ENCODE measurements at regions not wholly inside any gene's neighbourhood (a gene's known extent, or its start where the extent isn't known, plus 50 kb on each side); places are given as distances from the start of the nearest gene placed in this dataset.

DNA sequence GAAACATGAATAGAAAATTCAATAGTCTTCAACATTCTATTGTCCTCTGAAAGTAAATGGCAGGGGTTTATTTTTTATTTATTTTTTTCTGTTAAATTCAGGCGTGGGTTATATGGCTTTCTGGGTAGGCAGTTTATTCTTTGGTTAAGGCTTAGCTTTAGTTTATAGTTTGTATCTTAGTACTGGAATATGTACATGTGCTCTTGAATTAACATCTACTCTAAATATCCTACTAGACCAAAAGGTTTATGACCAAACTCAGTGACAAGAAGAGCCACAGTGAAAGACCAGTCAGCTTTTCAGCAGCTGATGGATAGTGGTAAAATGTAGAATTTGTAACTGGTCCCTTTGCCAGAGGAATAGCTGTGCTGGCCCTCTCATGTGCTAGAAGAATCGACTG is 62.0 kb upstream of the DAB2 start:
- DNase-seq = no peak

DNA sequence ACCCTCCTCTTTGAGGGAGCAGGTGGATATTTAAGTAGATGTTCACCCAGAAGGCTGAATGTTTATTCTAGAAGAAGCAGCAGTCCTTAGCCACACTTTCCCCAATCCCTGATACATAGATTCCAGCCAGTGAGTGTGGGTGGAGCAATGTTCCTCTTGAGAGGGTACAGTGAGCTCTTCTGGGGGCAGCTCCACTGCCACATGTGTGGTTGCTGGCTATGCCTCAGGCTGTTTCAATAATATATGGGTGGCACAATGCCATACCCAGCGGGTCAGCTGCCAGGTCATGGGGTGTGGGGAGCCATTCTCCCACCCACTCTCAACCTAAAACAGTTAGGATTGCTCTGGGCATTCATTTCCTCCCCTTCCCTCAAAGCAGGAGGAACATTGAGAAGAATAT is 61.6 kb upstream of the DAB2 start:
- DNase-seq = no peak

DNA sequence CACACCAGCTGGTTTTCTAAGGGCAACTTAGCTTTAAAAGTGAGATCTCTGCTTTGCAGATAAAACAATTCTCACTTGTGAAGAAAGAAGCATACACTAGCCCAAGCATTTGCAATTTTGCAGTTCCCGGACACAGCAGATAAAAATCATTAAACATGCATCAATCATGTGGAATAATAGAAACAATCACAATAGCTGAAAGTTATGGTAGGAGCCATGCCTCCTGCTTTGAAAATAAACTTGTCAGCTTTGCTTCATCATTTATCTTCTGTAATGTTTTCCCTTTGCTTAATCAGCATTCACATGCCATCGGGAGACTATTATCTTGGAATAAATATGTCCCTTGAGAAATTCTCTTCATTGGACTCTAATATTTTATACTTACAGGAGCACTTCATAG is 60.3 kb upstream of the DAB2 start:
- no peak for DNase-seq

DNA sequence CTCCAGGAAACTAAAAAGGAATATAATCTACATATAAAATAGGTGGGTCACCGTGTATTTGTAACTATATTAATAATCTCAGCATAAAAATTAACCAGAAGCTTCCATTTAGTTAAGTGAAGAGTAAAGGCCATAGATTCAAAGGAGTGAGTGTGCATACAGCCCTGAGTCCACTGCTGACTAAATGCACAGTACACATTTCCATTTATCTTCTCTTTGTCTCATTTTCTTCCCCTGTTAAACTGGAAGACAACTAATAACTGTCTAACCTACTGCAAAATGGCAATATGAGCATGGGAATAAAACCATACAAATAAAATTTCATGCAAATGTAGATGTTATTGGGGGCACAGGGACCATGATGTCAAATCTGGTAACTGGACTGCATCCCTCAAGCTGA is 59.9 kb upstream of the DAB2 start:
- no peak for DNase-seq

DNA sequence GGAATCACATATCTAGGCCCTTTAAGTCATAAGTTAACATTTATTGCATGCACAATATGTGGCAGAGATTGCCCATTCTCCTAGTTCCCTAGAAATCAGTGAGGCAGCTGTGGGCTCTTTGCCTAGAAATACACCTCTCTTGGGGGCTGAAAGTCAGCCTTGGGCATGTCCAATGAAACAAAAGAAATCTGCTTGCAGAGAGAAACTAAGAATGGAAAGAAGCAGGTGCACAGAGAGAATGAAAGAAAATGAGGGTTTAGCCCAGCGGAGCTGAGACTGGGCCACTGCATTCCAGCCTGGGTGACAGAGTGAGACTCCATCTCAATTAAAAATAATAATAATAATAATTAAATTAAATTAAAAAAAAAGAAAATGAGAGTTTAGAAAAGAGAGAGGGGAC is 57.3 kb upstream of the DAB2 start:
- no peak for DNase-seq

DNA sequence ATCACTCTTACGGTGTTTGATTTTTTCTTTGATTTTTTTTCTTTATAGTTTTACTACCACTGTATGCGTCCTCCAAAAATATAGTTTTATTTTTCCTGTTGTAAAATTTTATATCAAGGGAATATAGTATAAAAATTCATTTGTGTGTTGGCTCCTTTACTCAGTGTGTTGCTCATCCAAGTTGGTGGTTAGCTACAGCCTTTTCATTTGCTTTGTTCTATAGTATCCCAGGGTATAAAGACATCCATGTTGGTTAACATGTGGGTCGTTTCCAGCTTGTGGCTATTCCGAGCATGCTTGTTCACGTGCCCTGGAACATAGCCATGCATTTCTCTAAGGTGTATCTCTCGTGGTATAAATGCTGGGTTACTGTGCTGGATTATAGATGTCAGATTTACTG is 54.8 kb upstream of the DAB2 start:
- no peak for DNase-seq

DNA sequence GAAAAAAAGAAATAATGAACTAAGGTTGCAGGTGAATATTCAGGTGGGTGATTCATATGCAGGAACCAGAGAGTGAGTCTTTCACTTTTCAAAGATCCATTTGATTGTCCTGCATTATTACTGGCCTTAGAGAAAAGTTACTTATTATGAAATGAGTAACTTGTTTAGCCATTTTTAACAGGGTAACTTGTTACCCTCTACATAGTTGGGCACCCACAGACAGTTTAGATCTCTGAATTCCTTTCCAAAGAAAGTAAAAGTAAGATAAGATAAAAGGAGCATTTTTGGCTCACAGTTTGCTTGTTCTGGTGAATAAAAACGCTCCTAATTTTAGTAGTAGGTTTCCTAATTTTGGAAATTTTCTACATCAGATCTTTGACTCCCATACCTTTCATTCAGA is 54.1 kb upstream of the DAB2 start:
- no peak for DNase-seq

DNA sequence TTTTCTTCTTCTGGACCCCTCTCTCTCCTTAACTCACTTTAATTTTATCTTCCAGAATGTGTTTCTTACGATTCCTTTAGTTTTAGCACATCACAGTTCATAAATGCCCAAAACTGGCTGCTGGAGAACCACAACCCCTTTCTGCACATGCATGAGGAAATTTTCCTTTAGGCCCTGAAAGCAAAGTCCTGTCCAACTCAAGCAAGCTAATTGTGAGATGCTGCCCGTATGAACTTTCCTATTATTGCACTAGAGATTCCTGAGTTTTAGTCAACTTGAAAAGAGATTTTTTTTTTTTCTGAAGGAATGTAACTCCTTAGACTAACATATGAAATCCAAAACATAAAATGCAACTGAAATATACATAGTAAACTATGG is 52.1 kb upstream of the DAB2 start:
- no peak for DNase-seq

DNA sequence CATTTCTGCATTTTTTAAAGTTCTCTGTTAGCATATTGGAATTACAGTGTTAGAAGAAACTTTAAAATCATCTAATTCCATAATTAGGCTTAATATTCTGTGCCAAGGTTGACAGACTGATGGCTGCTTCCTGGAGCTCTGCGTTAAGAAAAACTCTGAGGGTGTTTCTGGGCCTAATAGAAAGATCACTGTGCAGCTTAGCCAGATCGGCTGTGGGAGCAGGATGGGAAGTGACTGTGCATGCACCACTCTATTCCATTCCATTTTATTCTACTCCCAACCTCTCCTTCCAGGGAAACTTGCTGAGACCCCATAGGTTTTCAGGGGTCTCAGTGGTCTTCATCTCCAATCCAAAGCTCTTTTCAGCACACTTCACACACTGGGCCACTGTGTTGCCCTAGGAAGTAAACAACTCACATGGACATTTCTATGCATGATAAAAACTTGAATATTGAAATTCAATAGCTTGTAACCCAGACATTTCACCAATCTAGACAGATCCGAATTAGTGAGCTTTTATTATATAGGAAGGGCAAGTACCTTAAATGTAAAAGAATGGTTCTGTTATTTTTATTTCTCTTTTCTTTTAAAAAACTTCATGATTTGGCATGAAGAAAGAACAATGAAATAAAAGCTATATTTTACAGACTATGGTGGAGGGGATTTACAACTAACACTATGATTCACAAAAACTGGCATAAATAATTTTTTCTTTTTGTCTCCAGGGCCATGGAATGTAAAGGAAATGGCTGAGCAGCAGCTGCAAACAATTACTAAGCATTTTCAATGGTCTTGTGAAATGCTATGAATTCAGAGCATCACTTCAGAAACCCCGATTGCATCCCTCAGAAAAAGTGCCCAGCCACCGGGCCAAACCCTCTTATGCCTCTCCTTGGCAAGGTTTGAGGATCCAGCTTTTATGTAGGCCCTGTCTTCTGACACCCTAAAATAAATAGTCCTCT is 51.4 kb upstream of the DAB2 start:
- no peak for DNase-seq

DNA sequence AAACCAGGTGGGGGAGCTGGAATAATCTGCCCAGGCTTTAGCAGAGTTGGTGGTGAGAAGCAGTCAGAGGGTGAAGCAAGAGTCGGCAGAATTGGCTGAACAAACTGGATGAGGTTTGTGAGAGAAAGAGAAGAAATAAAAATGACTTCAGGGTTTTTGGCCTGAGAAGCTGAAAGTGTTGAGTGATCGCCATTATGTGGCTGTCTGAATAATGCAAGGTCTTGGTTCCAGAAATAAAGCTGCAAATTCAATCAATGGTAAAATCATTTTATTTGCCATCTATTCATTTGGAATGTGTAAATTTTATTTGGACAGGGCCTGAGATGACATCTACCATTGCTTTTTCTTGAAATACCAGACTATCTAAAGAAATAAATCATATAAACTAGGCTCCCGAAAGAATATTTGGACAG is 50.4 kb upstream of the DAB2 start:
- DNase-seq = no peak
